Renal pelvis (tissue), 1 donor: ENCODE measurements at regions not wholly inside any gene's neighbourhood (a gene's known extent, or its start where the extent isn't known, plus 50 kb on each side); places are given as distances from the start of the nearest gene placed in this dataset.
"Not testable (repeated sequence)": the region's sequence is repeated elsewhere in the genome, so short reads cannot be mapped to it uniquely, and the experiment has no call there.

Source experiments
- DNase-seq: peaks from one replicate; pipeline ENCODE4 v3.0.0-alpha.2; 2013

- peak; percentile 80 for DNase-seq
These were observed 115.9 kb upstream of the CACUL1 start for GRCh38 chr10:118870467-118871243.

GRCh38 chr10:118871244-118871865, 116.6 kb upstream of the CACUL1 start:
- DNase-seq, result no peak

GRCh38 chr10:118873091-118873737, 118.4 kb upstream of the CACUL1 start:
- DNase-seq, result no peak

- DNase-seq, result no peak
These were observed 119.0 kb upstream of the CACUL1 start for GRCh38 chr10:118873738-118874105.

- no peak for DNase-seq
These were observed 119.4 kb upstream of the CACUL1 start for GRCh38 chr10:118874171-118874570.

GRCh38 chr10:118875087-118875486, 120.3 kb upstream of the CACUL1 start:
- no peak for DNase-seq

GRCh38 chr10:118882741-118883140, 128.0 kb upstream of the CACUL1 start:
- DNase-seq, result no peak

GRCh38 chr10:118892255-118892654, 137.3 kb upstream of the NANOS1 start:
- no peak for DNase-seq

GRCh38 chr10:118894891-118895290, 134.6 kb upstream of the NANOS1 start:
- not testable (repeated sequence) for DNase-seq

GRCh38 chr10:118900617-118901016, 128.9 kb upstream of the NANOS1 start:
- DNase-seq, result no peak

- DNase-seq, result no peak
These were observed 128.1 kb upstream of the NANOS1 start for GRCh38 chr10:118901380-118901779.

- DNase-seq, result no peak
These were observed 127.6 kb upstream of the NANOS1 start for GRCh38 chr10:118901906-118902305.

GRCh38 chr10:118902656-118903055, 126.9 kb upstream of the NANOS1 start:
- DNase-seq, result not testable (repeated sequence)

- no peak for DNase-seq
These were observed 126.3 kb upstream of the NANOS1 start for GRCh38 chr10:118903251-118903650.

- DNase-seq, result no peak
These were observed 125.8 kb upstream of the NANOS1 start for GRCh38 chr10:118903691-118904090.

- no peak for DNase-seq
These were observed 125.2 kb upstream of the NANOS1 start for GRCh38 chr10:118904286-118904685.

GRCh38 chr10:118907051-118907450, 122.5 kb upstream of the NANOS1 start:
- DNase-seq, result no peak

- DNase-seq, result no peak
These were observed 120.8 kb upstream of the NANOS1 start for GRCh38 chr10:118908557-118909256.

GRCh38 chr10:118910702-118911101, 118.8 kb upstream of the NANOS1 start:
- no peak for DNase-seq

- no peak for DNase-seq
These were observed 118.2 kb upstream of the NANOS1 start for GRCh38 chr10:118911363-118911762.

GRCh38 chr10:118912961-118913600, 116.4 kb upstream of the NANOS1 start:
- no peak for DNase-seq

GRCh38 chr10:118913825-118914224, 115.7 kb upstream of the NANOS1 start:
- no peak for DNase-seq
